HAP-1 (cell line): ENCODE measurements at regions not wholly inside any gene's neighbourhood (a gene's known extent, or its start where the extent isn't known, plus 50 kb on each side); places are given as distances from the start of the nearest gene placed in this dataset.

Experiments
- DNase-seq, 2 experiments: peaks; one replicate each; pipeline ENCODE4 v3.0.0-alpha.2; 2016 to 2020; ENCODE audit warnings: low spot score in 2 of 2
- H3K27me3 ChIP-seq: fragments of 250-450 bp; sonication (Bioruptor Pico); 2 replicates; pipeline ENCODE4 v1.5.1; 2020; ENCODE audit warnings: low read depth, mild to moderate bottlenecking, moderate library complexity
- H3K36me3 ChIP-seq: fragments of 250-450 bp; sonication (Bioruptor Pico); replicated peaks from 2 replicates; pipeline ENCODE4 v1.5.1; 2020; ENCODE audit warnings: mild to moderate bottlenecking
- H3K4me1 ChIP-seq: fragments of 250-450 bp; sonication (Bioruptor Pico); 2 replicates; pipeline ENCODE4 v1.5.1; 2020; ENCODE audit warnings: mild to moderate bottlenecking
- H3K4me3 ChIP-seq: fragments of 250-450 bp; sonication (Bioruptor Pico); 2 replicates; pipeline ENCODE4 v1.5.1; 2020; ENCODE audit warnings: mild to moderate bottlenecking, moderate library complexity
- H3K9me3 ChIP-seq: fragments of 250-450 bp; sonication (Bioruptor Pico); 2 replicates; pipeline ENCODE4 v1.5.1; 2020; ENCODE audit warnings: mild to moderate bottlenecking, moderate library complexity
- in situ Hi-C: fragments of 300-500 bp; cut with MboI; formaldehyde crosslinking; loops from 3 replicates; pipeline ENCODE4 v1.14.3; 2020; ENCODE audit warnings: low sequenced_read_pairs, inconsistent platforms, mixed read lengths

DNA sequence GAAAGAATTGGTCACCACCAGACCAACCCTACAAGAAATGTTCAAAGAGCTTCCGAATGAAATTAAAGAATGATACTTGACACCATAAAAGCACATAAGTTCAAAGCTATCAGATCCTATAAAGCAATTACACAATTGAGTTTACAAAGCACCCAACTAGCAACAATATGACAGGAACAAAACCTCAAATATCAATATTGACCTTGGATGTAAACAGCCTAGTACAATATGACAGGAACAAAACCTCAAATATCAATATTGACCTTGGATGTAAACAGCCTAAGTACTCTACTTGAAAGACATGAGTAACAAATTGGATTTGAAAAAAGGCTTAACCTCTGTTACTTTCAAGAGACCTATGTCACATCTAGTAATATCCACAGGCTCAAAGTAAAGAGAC lies 1201.4 kb downstream of the XPNPEP1 start:
- H3K4me1 ChIP-seq = no peaks in the 10 kb centered on the region
- no peak overlapping the region for H3K4me3 ChIP-seq
- H3K9me3 ChIP-seq = no peaks in the 10 kb centered on the region
- in situ Hi-C loops = no loop called here
- H3K27me3 ChIP-seq = no peaks in the 10 kb centered on the region
- no peak for DNase-seq
- H3K36me3 ChIP-seq = no peaks in the 10 kb centered on the region

DNA sequence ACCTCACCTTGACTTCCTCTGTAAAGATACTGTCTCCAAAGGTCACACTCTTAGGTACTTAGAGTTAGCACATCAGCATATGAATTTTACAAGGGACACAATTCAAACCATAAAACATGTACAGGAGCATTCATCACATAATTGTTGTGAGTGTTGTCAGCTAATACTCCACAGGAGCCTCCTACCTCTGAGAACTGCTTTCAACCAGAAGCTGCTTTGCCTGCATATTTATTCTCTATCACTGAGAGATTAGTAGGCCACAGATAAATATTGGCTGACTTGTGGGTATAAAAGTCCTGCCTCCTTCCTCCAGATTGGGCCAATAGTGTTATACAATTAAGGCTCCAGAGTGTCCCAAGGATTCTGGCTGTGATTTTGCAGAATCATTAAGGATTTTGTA lies 1207.0 kb downstream of the XPNPEP1 start:
- H3K4me3 ChIP-seq = no peak overlapping the region
- no peaks in the 10 kb centered on the region for H3K9me3 ChIP-seq
- H3K27me3 ChIP-seq = no peaks in the 10 kb centered on the region
- no peaks in the 10 kb centered on the region for H3K36me3 ChIP-seq
- no peaks in the 10 kb centered on the region for H3K4me1 ChIP-seq
- no peak for DNase-seq
- in situ Hi-C loops = no loop called here

DNA sequence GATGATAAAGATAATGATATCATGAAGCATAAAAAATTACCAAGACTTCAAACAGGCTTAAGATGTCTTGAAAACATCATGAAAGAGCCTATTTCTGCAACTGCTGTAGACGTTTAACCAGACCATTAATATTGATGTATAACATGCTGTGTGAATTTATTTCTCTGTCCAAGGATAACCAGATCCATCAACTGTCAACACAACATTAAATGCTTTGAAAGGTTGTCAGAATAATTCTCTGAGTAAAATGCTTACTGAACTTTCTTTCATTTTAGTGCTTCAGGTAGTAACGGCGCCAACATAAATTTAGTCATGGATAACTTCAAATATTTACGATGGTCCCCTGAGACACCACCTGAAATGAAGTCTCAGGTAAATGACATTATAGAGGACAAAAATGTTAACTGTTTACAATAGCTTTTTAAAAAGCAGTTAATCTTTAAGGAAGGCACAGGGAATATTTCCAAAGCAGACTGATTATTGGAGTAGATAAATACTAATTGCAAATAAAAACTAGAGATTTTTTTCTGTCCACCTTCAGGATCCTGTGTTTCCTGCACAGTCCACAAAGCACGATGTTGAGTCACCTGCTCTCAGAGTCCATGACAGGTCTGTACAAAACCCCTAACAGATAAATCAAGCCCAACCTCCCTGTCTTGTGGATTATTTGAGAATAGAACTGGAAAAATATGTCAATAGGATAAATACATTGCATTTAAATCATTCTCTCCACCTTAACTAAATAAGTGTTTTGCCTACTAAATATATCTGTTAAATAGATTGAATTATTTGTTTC lies 1213.2 kb downstream of the XPNPEP1 start:
- no peaks in the 10 kb centered on the region for H3K4me1 ChIP-seq
- H3K36me3 ChIP-seq = no peaks in the 10 kb centered on the region
- no peaks in the 10 kb centered on the region; the same call in 1 of the 2 replicates for H3K9me3 ChIP-seq
- H3K4me3 ChIP-seq = no peak overlapping the region
- in situ Hi-C loops = no loop called here
- no peaks in the 10 kb centered on the region for H3K27me3 ChIP-seq
- no peak for DNase-seq

DNA sequence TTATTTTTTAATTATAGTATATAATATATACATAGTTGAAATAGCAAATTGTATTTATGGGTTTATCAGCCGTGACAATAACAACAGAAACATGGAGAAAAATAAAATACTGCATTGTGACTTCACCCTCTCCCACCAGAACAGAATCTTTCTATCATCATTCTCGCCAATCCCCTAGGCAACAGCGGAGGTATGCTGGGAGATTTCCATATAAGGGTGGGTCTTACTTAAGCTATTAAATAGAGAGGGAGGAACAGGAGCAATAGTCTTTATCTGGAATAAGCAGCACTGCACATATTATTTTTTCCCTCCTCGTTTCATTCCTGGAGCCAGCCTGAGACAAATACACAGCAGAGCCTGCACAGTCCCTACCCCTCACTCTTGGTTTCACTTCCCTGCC lies 1214.9 kb downstream of the XPNPEP1 start:
- no peaks in the 10 kb centered on the region for H3K36me3 ChIP-seq
- in situ Hi-C loops = no loop called here
- no peak for DNase-seq
- no peaks in the 10 kb centered on the region for H3K27me3 ChIP-seq
- H3K9me3 ChIP-seq = no peaks in the 10 kb centered on the region; the same call in 1 of the 2 replicates
- H3K4me1 ChIP-seq = no peaks in the 10 kb centered on the region
- H3K4me3 ChIP-seq = no peak overlapping the region

DNA sequence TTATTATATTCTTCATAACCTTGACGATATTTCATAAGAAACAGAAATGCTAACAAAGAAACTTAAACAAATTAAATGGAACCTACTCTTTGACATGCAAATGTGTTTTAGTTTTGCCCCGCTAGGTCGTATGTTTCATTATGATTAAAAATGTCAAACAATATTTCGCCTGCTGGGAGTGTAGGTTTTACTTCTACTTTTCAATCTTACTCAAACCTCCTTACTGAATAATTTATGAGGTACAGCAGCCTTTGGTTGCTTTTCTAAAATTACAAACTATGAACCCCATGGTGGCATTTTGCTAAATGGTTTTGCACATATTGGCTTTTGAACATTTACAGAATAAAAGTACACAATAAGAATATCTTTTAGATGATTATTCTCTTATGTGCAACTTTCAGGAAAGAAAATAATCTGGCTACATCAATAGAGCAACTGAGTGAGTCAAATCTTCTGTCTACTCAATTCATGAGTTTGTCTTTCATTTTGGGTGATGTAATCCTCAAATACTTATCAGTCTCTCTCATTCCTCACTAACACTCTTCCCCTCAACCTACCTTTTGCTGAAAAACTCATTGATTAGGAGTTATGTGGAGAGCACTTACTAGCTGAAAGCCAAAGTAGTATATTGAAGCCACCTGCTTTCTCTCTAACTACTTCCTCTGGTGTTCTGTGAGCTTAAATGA lies 1226.4 kb downstream of the XPNPEP1 start:
- no peak for DNase-seq
- H3K4me1 ChIP-seq = no peaks in the 10 kb centered on the region
- H3K9me3 ChIP-seq = no peaks in the 10 kb centered on the region
- in situ Hi-C loops = no loop called here
- H3K36me3 ChIP-seq = no peaks in the 10 kb centered on the region
- H3K27me3 ChIP-seq = no peaks in the 10 kb centered on the region
- H3K4me3 ChIP-seq = no peak overlapping the region

DNA sequence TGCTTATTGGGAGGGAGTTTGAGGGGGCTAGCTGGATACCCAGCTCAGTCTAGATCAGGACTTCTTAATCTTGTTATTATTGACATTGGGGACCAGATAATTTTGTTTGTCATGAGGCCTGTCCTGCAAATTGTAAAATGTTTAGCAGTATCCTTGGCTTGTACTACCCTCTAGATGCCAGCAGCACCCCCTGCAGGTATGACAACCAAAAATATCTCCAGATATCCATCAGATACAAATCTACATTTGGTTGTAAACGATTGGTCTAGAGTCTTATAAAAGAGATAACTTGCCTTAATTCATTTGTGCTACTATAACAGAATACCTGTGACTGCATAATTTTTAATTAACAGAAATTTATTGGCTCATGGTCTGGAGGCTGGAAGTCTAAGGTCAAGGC lies 1232.2 kb downstream of the XPNPEP1 start:
- H3K9me3 ChIP-seq = no peaks in the 10 kb centered on the region
- DNase-seq = no peak
- in situ Hi-C loops = no loop called here

DNA sequence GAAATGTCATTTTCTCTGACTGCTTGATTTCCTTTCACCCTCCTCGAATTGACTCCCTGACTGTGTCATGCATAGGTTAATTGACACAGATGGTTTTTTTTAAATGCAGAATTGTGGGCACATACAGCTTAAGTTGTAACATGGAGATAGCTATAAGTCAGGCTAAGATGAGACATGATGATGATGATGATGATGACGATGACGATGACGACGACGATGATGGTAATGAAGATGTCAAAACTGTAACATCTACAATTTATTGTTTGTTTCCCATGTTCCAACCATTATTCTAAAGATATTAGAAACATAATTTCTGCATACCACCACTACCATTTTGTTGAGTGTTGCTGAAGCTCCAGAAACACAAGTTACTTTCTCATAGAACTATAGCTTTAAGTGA lies 1232.8 kb downstream of the XPNPEP1 start:
- in situ Hi-C loops = no loop called here
- Histone ChIP-seq H3K36me3 (no peaks in the 10 kb centered on the region), H3K4me3 (no peak overlapping the region), H3K9me3 (no peaks in the 10 kb centered on the region), H3K27me3 (no peaks in the 10 kb centered on the region), H3K4me1 (no peaks in the 10 kb centered on the region)
- no peak for DNase-seq

More for the DNA sequence above, 1232.2 kb downstream of the XPNPEP1 start:
- H3K4me3 ChIP-seq = no peak overlapping the region
- no peaks in the 10 kb centered on the region for H3K4me1 ChIP-seq
- no peaks in the 10 kb centered on the region for H3K36me3 ChIP-seq
- H3K27me3 ChIP-seq = no peaks in the 10 kb centered on the region

DNA sequence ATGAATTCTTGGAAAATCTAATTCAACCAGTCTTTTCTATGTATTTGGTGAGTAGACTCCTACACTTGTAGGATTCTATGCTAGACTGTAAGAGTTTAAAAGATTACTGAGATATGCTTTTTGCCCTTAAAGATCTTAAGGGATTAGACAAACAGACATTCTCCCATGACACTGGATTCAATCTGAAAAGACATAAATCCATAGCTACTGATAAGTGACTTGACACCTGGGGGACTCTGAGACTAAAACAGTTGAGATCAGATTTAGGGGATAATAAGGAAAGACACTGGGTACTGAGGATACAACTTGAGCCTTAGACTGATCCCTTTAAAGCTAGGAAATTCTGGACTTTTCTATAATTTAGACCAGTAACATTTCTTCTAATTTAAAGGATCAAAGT lies 1233.4 kb downstream of the XPNPEP1 start:
- DNase-seq = no peak
- in situ Hi-C loops = no loop called here
- Histone ChIP-seq H3K4me1 (no peaks in the 10 kb centered on the region), H3K4me3 (no peak overlapping the region), H3K36me3 (no peaks in the 10 kb centered on the region), H3K9me3 (no peaks in the 10 kb centered on the region), H3K27me3 (no peaks in the 10 kb centered on the region)

DNA sequence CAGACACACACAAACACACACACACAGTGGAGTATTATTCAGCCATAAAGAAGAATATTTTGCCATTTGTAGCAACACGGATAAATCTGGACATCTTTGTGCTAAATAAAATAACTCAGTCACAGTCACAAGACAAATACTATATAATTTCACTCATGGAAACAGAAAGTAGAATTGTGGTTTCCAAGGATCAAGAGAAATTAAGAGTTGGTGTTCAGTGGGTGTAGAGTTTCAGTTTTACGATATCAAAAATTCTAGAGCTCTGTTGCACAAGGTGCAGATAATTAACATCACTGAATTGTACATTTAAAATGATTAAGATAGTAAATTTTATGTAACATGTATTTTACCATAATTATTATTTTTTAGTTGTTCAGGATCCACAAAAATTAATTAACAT lies 1235.0 kb downstream of the XPNPEP1 start:
- Histone ChIP-seq H3K27me3 (no peaks in the 10 kb centered on the region), H3K36me3 (no peaks in the 10 kb centered on the region), H3K4me1 (no peaks in the 10 kb centered on the region), H3K4me3 (no peak overlapping the region), H3K9me3 (no peaks in the 10 kb centered on the region)
- no peak for DNase-seq
- in situ Hi-C loops = no loop called here

DNA sequence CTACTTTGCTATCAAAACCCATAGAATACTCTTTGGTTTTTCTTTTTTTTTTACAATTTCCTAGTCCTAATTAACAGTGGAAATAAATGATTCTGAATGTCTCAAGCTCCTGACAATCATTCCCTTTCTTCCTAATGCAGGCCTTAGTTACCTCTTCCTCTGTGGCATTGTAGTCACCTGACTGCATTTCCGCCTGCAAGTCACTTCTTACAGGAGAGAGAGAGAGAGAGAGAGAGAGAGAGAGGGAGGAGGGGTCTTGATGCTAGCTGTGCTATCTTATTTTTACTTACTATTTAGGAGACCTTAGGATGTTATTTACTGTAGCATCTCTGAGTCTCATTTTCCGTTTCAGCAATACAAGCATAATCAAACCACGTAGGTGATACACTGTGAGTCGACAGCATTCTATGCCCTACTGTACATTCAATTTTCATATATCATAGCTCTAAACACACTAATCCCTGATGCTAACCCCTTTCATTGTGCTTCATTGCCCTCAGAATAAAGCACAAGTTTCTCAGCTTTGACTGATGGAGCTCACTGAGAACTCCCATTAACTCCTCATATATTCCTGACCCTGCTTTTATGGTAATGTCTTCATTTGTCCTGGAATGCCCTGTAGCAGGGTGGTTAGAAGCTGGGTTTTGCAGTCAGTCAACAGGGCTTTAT lies 1237.3 kb downstream of the XPNPEP1 start:
- Histone ChIP-seq H3K9me3 (no peaks in the 10 kb centered on the region), H3K36me3 (no peaks in the 10 kb centered on the region), H3K27me3 (no peaks in the 10 kb centered on the region), H3K4me1 (no peaks in the 10 kb centered on the region), H3K4me3 (no peak overlapping the region)
- in situ Hi-C loops = no loop called here
- DNase-seq = no peak

DNA sequence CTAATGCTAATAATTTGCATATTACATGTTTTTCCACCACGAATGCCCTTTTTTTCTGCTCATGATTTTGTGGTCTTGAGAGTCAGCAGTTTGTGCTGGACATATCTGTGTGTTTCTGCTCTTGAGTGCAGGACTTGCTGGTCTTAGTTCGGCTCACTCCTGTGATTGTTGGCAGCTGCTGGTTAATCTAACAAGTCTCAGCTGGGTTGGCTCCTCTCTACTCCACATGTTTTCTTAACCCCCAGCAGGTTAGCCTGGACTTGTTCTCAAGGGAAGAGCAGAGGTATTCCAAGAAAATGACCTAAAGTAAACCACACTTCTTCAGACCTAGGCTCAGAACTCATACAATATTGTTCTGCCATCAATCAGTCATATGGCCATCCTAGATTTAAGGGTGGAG lies 1238.9 kb downstream of the XPNPEP1 start:
- Histone ChIP-seq H3K4me3 (no peak overlapping the region), H3K4me1 (no peaks in the 10 kb centered on the region), H3K9me3 (no peaks in the 10 kb centered on the region), H3K27me3 (no peaks in the 10 kb centered on the region), H3K36me3 (no peaks in the 10 kb centered on the region)
- in situ Hi-C loops = no loop called here
- no peak for DNase-seq

DNA sequence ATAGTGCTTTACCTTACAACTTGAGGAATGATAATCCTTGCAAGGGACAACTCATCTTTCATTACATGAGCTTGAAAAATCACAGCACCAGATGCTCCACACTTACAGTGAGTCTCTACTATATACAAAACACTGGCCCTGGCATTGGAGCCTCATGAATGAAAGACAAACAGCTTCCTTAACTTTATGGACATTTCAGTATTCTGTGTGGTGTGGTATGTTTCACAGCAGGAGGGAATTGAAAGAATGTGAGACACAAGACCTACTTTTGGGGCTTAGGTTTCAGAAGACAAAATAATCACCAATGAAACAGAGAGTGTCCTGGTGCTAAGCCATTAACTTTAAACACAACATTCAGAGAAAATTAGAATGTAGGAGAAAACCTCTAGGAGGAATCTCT lies 1249.6 kb downstream of the XPNPEP1 start:
- Histone ChIP-seq H3K27me3 (no peaks in the 10 kb centered on the region), H3K9me3 (no peaks in the 10 kb centered on the region), H3K36me3 (no peaks in the 10 kb centered on the region), H3K4me3 (no peak overlapping the region), H3K4me1 (no peaks in the 10 kb centered on the region)
- DNase-seq = no peak
- in situ Hi-C loops = no loop called here

DNA sequence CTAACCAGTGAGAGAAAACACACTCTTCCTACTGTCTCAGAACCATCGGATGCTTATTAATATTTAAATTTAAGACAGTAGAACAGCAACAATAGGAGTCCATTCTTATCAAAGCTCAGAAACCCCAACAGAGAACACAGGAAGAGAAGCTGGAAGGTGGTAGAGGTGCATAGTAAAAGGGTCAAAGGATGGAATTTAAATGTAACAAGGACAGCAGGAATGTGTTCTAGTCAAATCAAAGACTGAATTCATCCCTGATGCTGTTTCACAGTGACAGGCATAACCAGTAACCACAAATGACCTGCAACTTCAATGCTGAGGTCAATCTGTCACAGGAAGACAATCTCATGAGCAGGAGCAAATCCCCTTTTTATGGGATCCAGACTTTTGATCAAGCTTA lies 1259.7 kb downstream of the XPNPEP1 start:
- Histone ChIP-seq H3K9me3 (no peaks in the 10 kb centered on the region), H3K4me1 (no peaks in the 10 kb centered on the region), H3K27me3 (no peaks in the 10 kb centered on the region), H3K36me3 (no peaks in the 10 kb centered on the region), H3K4me3 (no peak overlapping the region)
- DNase-seq = no peak
- in situ Hi-C loops = no loop called here

DNA sequence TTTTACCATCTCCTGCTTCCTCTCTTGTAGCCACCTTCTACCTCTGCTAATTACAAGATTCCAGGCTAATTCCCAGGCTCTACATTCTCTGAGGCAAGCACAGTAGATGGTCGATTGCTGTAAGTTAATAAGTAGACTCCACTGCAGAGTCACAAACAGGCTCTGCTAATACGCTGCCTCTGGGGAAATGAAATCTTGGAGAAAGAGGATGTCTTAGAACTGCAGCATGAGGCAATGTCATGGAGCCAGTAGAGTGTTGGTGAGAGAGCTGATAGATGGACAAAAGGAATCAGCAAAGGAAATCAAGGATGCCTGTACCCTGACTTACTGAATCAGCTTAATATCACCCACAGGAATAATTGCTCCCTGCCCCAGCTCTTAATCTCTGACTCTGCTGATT lies 1260.3 kb downstream of the XPNPEP1 start:
- no peaks in the 10 kb centered on the region for H3K36me3 ChIP-seq
- in situ Hi-C loops = no loop called here
- no peaks in the 10 kb centered on the region for H3K27me3 ChIP-seq
- DNase-seq = no peak
- H3K9me3 ChIP-seq = no peaks in the 10 kb centered on the region
- H3K4me3 ChIP-seq = no peak overlapping the region
- H3K4me1 ChIP-seq = no peaks in the 10 kb centered on the region
